NAMALWA (cell line): ENCODE measurements at regions not wholly inside any gene's neighbourhood (a gene's known extent, or its start where the extent isn't known, plus 50 kb on each side); places are given as distances from the start of the nearest gene placed in this dataset.

Source experiments
- DNase-seq: peaks from one replicate; pipeline ENCODE4 v3.0.0-alpha.2; 2015; ENCODE audit warnings: low spot score

DNA sequence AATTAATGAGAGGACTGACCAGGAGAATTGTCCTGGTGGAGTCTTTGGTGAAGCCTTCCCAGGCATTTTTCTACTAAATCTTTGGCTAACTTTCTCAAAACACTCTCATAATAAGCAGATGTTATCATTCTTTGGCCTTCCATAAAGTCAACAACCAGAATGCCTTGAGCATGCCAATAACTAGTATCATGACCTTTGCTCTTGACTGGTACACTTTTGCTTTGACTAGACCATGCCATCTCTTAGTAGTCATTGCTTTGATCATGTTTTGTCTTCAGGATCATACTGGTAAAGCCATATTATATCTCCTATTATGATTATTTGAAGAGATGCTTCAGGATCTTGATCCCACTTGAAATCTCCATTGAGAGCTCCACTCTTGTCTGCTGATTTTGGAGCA lies 506.9 kb downstream of the ELAVL2 start:
- no peak for DNase-seq

- DNase-seq, result no peak
Measured at GRCh38 chr9:23321049-23321448, 505.0 kb downstream of the ELAVL2 start.

DNA sequence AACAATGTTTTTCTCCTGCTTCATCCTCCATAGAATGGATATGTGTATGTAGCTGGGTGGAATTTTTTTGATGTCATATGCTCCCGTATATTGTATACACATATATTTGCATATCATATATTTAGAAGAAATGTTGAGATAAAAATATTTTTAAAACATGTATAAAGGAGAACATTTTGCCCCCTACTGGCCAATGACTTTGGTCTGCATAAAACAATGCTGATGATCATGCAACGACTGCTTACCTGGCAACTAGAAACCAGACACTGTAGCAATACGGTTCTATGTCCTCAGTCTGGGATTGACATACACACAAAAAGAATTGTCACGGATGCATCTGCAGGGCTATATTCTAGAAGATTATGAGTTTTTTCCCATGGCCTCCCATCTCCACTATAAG lies 503.6 kb downstream of the ELAVL2 start:
- peak; percentile 18 for DNase-seq

DNA sequence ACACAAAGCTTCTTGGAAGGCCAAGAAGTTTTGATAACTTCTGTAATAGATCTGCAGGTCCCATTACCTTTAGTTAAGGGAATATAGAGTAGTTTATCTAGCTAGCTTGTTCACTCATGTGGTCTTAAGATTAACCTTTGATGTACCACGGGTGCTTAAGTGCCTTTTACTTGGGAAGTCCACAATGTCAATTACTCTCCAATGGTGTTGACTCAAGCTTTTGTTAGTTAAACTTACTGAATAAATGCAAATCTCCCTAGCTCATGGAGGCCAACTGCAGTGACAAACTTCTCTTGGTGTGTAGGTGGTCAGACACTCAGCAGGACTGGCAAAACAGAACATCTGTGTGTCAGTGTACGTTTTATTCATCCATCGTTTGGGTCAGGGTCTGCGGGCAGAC lies 501.5 kb downstream of the ELAVL2 start:
- DNase-seq, result no peak

DNA sequence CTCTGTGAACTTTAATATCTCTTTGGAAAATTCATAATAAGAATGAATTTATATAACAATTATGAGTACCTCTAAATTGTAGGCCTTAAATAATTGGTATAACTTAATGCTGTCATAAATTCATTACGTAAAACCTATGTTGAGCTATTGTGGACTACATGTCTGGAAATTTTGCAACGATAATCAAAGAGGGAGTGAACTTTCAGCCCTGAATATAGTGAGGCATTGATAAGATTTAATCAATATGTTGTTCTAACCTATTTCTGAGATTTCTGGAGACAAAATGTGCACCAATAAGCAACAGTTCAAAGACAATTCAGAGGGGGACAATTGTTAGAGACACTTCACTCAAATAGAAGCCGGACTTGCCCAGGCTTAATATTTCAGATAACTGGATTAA lies 499.4 kb downstream of the ELAVL2 start:
- DNase-seq, result no peak

- DNase-seq, result no peak
Measured at GRCh38 chr9:23341346-23341745, 484.7 kb downstream of the ELAVL2 start.

DNA sequence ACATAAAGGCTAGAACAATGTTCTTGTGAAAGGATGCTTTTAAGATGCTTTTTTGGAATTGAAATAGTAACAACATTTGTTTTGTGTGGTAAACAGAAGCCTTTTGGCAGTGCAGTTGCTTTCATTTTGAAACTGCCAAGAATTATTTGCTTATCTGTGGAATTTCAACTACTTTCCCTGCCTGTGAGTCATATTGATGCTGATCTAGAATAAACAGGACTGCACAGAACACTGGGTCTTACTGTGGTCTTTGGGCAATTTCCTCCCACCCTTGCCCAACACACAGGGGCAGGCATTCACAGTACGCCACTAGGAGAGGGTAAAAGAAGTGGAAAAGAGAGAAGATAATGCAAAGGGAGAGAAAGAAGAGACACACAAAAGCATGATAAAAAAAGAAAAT lies 483.7 kb downstream of the ELAVL2 start:
- DNase-seq, result no peak

GRCh38 chr9:23343226-23343625 lies 482.8 kb downstream of the ELAVL2 start:
- no peak for DNase-seq

GRCh38 chr9:23361096-23361495 lies 464.9 kb downstream of the ELAVL2 start:
- DNase-seq, result no peak

DNA sequence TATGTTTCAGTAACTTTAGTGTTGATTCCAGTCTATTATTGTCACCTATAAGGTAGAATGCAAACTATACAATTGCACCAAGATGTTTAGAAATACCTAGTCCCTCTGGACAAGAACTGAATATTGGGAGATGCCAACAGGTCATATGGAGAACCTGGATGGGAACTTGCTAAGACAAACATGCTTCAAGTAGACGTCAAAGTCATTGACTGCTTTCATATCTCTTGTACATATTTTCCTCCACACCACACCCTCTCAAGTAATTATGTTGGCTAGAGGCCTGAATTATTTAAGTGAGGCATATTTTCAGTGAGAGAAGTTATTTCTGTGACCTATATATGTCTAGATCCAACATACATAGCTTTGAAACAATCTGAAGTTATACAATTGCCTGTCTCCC lies 453.3 kb downstream of the ELAVL2 start:
- no peak for DNase-seq

GRCh38 chr9:23375511-23375910 lies 450.5 kb downstream of the ELAVL2 start:
- DNase-seq, result no peak

- no peak for DNase-seq
Measured at GRCh38 chr9:23379842-23380241, 446.2 kb downstream of the ELAVL2 start.

DNA sequence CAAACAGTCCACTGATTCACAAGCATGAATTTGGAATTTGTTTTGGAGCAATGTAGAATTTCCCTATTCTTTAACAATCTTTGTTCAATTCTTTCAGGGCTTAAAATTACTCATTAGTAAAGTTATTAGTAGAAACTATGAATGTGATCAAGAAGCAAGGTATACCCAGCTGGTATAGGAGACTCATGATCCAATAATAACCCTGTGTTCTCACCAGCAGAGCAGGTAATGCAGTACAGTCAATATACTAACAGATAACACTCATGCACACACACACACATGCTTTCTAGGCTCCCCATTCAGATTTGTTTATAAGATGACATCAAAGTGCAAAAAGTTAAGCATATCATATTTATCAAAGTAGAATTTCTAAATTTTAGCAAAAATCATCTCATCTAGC lies 445.2 kb downstream of the ELAVL2 start:
- DNase-seq, result no peak

- DNase-seq, result no peak
Measured at GRCh38 chr9:23382418-23382817, 443.6 kb downstream of the ELAVL2 start.

DNA sequence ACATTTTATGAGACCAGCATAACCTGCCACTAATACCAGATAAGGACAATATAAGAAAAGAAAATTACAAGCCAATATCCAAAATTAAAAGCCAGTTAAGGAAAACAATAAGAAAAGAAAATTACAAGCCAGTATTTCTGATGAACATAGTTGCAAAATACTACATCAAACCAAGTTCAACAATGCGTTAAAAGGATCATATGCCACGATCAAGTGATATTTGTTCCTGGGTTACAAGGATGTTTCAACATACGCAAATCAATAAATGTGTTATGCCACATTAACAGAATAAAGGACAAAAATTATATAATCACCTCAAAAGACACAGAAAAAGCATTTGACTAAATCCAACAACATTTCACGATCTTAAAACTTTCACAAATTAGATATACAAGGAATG lies 431.9 kb downstream of the ELAVL2 start:
- DNase-seq, result no peak

- no peak for DNase-seq
Measured at GRCh38 chr9:23408874-23409273, 417.2 kb downstream of the ELAVL2 start.

- DNase-seq, result no peak
Measured at GRCh38 chr9:23412046-23412445, 414.0 kb downstream of the ELAVL2 start.

GRCh38 chr9:23412458-23412857 lies 413.6 kb downstream of the ELAVL2 start:
- DNase-seq, result no peak

GRCh38 chr9:23413541-23413940 lies 412.5 kb downstream of the ELAVL2 start:
- DNase-seq, result no peak

DNA sequence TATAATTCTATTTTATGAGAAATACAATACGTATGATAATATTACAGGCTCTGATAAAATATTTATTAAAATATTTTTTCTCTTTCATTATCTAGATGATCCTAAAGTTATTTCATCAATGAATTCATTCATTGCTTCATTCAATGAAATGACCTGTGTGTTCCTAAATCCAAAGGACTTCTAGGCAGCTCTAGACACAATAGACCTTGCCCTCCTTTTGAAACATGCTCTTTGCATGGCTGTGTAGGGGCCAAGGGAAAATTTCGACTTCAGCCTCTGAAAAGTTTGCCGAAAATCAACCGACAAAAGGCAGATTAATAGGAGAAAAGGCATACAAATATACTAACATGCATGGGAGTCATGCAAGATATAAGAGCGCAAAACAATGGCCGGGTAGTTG lies 402.0 kb downstream of the ELAVL2 start:
- DNase-seq, result no peak

DNA sequence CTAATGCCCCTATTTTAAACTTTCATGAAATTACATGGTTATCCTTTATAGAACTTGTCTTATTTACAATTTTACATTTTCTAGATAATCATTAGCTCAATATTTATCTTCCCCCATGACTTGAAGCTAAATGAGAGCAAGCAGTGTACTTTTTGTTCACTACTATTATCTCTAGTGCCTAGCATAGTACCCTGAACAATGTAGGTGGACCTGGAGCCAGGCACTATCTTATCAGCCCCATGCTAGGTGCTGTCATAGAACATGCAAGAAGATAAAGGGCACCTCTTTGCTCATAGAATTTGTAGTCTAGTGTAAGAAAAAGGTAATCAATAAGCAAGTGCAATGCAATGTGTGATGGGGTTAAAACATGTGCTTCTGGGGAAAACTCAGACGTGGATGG lies 399.9 kb downstream of the ELAVL2 start:
- DNase-seq, result no peak

DNA sequence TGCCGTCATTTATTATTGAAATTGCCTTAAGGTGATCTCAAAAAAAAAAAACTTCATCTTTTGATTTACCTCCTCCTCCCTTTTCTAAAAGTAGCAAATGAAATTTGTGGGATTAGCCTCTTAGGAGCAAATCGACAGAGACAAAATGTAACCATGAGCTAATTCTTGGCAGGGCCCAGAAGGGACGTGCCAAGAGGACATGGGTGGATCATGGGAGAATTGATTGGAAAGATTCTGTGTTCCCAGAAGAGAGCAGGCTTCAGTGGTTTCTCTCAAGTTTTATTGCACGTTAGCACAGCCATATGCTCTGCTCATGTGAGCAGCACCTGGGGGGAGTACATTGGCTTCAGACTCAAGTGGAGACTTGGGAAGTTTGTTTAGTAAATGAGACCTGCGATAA lies 394.6 kb downstream of the ELAVL2 start:
- DNase-seq, result no peak

GRCh38 chr9:23434654-23435053 lies 391.4 kb downstream of the ELAVL2 start:
- DNase-seq, result no peak

GRCh38 chr9:23438299-23438907 lies 387.6 kb downstream of the ELAVL2 start:
- DNase-seq, result no peak

DNA sequence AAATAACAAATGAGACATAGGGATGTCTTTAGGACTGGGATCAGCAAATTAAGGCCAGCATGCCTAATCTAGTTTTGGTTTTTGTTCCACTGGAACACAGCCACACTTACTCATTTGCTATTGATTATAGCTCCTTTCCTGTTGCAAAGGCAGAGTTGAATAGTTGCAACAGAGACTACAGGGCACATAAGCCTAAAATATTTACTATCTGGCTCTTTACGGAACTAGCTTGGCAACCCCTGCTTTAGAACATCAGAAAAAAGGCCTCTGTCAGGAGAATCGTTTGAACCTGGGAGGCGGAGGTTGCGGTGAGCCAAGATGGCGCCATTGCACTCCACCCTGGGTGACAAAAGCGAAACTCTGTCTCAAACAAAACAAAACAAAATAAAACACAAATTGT lies 384.8 kb downstream of the ELAVL2 start:
- no peak for DNase-seq
